ENCODE measurements at regions not wholly inside any gene's neighbourhood (a gene's known extent, or its start where the extent isn't known, plus 50 kb on each side); places are given as distances from the start of the nearest gene placed in this dataset.

DNA sequence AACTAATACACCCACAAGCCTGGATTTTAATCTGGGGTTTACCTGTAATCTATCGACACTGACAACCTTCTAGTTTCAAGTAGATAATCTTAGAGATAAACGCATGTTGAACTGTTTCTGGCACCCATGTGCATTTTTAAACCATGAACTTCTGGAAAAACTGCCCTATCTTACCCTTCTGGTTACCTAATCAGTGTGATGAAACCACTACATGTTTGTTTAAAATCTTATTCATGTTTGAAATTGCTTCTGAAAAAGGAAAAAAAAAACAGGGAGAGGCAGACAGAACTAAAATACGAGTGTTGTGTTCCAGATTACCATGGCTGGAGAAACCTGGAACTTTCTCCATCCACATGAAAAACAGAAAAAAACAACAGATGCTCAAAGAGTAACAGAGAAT is 139.3 kb downstream of the MID1IP1 start:
- Mint-ChIP-seq H3K27ac (no peak overlapping the region), H3K9me3 (peaks cover 56 to 61% of the 10 kb centered on the region in 2 experiments), H3K36me3 (ENCODE audit: insufficient read depth in 1 of 3, low read depth in 3 of 3) (peaks cover 4 to 10% (median 9%) of the 10 kb centered on the region in 3 experiments), H3K27me3 (ENCODE audit: low read depth) (no peaks in the 10 kb centered on the region; the same call in 1 of the 2 replicates), H3K4me1 (no peaks in the 10 kb centered on the region), H3K4me3 (no peak overlapping the region)
- no peak overlapping the region for H2AFZ ChIP-seq (ENCODE audit: low read length)
- no peak overlapping the region for H3K56ac ChIP-seq (ENCODE audit: insufficient read length, low read depth, low read length)
- no peaks in the 10 kb centered on the region for H3K79me1 ChIP-seq (ENCODE audit: insufficient read depth, low read depth, low read length, poor library complexity, severe bottlenecking)
- H4K91ac ChIP-seq (ENCODE audit: insufficient read length, low read depth, low read length), result no peak overlapping the region
- no peaks in the 10 kb centered on the region for H3K27me3 ChIP-seq (ENCODE audit: insufficient read depth, low read length)
- no peak overlapping the region for H2BK15ac ChIP-seq (ENCODE audit: low read depth, low read length)
- H3K9ac ChIP-seq (ENCODE audit: extremely low read depth, insufficient read length, low read length), result no peak overlapping the region
- TF ChIP-seq, protein P1, sequence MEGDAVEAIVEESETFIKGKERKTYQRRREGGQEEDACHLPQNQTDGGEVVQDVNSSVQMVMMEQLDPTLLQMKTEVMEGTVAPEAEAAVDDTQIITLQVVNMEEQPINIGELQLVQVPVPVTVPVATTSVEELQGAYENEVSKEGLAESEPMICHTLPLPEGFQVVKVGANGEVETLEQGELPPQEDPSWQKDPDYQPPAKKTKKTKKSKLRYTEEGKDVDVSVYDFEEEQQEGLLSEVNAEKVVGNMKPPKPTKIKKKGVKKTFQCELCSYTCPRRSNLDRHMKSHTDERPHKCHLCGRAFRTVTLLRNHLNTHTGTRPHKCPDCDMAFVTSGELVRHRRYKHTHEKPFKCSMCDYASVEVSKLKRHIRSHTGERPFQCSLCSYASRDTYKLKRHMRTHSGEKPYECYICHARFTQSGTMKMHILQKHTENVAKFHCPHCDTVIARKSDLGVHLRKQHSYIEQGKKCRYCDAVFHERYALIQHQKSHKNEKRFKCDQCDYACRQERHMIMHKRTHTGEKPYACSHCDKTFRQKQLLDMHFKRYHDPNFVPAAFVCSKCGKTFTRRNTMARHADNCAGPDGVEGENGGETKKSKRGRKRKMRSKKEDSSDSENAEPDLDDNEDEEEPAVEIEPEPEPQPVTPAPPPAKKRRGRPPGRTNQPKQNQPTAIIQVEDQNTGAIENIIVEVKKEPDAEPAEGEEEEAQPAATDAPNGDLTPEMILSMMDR (conservative IDR thresholded peaks at IDR 0.05), result no peak
- no peak overlapping the region for H2BK12ac ChIP-seq (ENCODE audit: insufficient read length, low read depth, low read length)
- no peak overlapping the region for H3K4me2 ChIP-seq (ENCODE audit: insufficient read depth, insufficient read length, low read length)
- H2AK5ac ChIP-seq (ENCODE audit: insufficient read length, low read length), result no peak overlapping the region
- no peak for DNase-seq
- no peak overlapping the region for H3K23ac ChIP-seq (ENCODE audit: insufficient read length, low read depth, low read length)
- no peak overlapping the region for H3K18ac ChIP-seq (ENCODE audit: insufficient read length, low read depth, low read length)
- H2BK5ac ChIP-seq (ENCODE audit: insufficient read length, low read length), result no peak overlapping the region
- H3K4me1 ChIP-seq (ENCODE audit: insufficient read depth, low read length), result no peaks in the 10 kb centered on the region
- H3K4ac ChIP-seq (ENCODE audit: low read depth, low read length), result no peak overlapping the region
- no peak overlapping the region for H2BK120ac ChIP-seq (ENCODE audit: low read depth, low read length, poor library complexity, severe bottlenecking)
- H4K5ac ChIP-seq (ENCODE audit: insufficient read length, low read depth, low read length), result no peak overlapping the region
- H4K20me1 ChIP-seq (ENCODE audit: control insufficient read depth, insufficient read depth, insufficient read length), result no peaks in the 10 kb centered on the region
- no CpG with 5 or more reads among the region's 3 CpGs for WGBS (ENCODE audit: extremely low coverage, insufficient read length, low lambda C conversion rate)
- no peak overlapping the region for H2BK20ac ChIP-seq (ENCODE audit: low read depth, low read length, poor library complexity, severe bottlenecking)
- no peaks in the 10 kb centered on the region for H3K79me2 ChIP-seq (ENCODE audit: insufficient read depth, low read length)
- peaks cover 7% of the 10 kb centered on the region for H3K9me3 ChIP-seq (ENCODE audit: control insufficient read depth, low read depth, low read length)
- H4K8ac ChIP-seq (replicated peaks; ENCODE audit: insufficient read length, low read depth, low read length), result no peak overlapping the region
- H3T11ph ChIP-seq (ENCODE audit: low read length), result no peak overlapping the region
- H3K14ac ChIP-seq (ENCODE audit: insufficient read depth, low read length), result no peak overlapping the region
- no peaks in the 10 kb centered on the region for H3K23me2 ChIP-seq (ENCODE audit: insufficient read length, low read depth, low read length, poor library complexity, severe bottlenecking)
- no peak overlapping the region for H3K27ac ChIP-seq (ENCODE audit: insufficient read length, low read depth, low read length)

Measured in H9 (cell line).